HG03060 (cell line): ENCODE measurements at regions not wholly inside any gene's neighbourhood (a gene's known extent, or its start where the extent isn't known, plus 50 kb on each side); places are given as distances from the start of the nearest gene placed in this dataset.
"Not testable (repeated sequence)": the region's sequence is repeated elsewhere in the genome, so short reads cannot be mapped to it uniquely, and the experiment has no call there.

Source experiments
- ATAC-seq: cut with Tn5 transposase; IDR thresholded peaks from one replicate; pipeline ENCODE4 v1.9.1; 2021; ENCODE audit warnings: low read depth, moderate number of reproducible peaks; ENCODE audit not compliant: unreplicated experiment

DNA sequence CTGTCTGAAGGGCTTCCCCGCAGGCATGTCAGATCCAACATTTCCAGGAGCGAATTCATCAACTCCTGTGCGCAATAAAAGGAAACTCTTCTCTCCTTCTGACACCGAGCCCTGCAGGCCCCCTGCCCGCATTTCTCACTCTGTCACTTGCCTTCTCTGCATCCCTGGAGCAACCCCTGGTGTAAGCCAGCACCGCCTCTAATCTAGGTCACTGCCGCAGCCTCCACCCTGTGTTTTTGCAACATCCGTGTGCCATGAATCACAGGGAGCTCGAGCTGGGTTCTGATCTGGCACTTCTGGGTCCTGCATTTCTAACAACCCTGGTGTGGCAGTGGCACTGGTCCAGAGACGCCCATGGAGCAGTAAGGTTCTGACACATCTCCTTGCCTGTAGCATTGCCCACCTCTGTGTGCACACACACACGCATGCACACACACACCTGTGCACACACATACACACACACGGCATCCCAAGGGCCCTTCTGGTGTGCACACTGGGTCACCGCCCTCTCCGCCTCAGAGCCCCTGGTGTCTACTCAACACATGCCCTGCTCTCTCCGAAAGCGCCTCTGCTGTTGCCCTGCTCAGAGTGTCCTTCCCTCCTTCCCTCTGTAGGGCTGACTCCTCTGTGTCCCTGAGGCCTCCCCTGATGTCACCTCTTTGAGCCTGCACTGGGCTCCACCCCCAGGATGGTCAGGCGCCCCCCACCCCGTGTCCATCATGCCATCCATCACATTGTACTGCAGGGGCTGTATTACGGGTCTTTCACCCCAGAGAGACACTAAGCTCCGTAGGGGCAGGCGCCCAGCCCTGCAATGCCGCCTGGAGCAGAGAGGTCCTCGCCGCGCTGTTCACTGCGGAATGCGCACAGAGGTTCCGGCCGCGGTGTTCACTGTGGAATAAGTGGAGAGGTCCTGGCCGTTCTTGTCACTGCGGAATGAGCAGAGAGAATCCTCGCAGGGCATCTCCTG is 111.4 kb upstream of the SFSWAP start:
- no peak for ATAC-seq

DNA sequence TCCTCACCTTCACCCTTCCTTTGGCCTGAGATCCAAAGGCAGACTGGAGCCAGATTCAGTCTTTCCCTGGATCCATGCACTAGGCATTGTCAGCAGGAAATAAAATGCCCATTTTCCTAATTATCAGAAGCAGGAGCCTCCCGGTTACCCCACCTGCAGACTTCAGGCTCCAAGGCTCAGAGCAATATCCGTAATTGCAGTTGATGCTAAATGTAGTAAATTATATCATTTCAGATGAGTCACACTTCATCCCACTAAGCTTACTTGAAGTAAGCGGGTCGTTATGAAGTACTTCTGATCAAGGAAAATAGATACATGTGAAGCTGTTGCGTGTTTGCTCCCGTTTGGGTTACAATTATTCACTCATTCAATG is 110.7 kb upstream of the SFSWAP start:
- ATAC-seq, result no peak

DNA sequence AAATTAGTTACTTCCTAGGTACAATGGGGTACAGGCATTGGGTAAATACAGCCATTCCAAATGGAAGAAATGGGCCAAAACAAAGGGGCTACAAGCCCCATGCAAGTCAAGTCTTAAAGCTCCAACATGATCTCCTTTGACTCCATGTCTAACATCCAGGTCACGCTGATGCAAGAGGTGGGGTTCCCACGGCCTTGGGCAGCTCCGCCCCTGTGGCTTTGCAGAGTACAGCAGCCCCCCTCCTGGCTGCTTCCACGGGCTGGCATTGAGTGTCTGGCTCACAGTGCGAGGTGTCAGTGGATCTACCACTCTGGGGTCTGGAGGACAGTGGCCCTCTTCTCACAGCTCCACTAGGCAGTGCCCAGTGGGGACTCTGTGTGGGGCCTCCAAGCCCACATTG is 109.4 kb upstream of the SFSWAP start:
- ATAC-seq, result not testable (repeated sequence)

DNA sequence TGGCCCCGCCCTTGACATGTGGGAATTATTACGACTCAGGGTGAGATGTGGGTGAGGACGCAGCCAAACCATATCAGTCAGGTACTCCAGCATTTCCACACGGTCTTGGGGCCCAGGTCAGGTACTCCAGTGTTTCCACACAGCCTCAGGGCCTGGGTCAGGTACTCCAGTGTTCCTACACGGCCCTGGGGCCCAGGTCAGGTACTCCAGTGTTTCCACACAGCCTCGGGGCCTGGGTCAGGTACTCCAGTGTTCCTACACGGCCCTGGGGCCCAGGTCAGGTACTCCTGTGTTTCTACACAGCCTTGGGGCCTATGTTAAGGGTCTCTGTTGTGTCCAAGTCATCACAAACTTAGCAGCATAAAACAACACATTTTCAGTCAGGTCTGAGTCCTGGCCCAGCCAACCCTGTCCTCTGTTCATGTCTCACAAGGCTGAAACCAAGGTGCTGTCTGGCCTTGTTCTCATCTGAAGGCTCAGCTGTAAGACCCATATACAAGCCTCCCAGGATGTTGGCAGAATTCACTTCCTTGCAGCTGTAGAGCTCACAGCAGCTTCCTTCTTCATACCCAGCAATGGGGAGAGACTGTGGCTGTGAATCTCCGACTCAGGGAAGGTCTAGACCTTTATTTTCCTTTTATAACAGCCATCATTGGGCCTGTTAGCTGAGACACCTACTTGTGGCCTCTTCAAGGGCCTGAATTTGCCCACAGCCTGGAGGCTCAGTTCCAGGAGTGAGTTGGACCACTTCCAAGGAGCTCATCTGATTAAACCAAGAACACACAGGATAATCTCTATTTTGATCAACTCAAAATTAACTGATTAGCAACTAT is 107.6 kb upstream of the SFSWAP start:
- no peak for ATAC-seq

DNA sequence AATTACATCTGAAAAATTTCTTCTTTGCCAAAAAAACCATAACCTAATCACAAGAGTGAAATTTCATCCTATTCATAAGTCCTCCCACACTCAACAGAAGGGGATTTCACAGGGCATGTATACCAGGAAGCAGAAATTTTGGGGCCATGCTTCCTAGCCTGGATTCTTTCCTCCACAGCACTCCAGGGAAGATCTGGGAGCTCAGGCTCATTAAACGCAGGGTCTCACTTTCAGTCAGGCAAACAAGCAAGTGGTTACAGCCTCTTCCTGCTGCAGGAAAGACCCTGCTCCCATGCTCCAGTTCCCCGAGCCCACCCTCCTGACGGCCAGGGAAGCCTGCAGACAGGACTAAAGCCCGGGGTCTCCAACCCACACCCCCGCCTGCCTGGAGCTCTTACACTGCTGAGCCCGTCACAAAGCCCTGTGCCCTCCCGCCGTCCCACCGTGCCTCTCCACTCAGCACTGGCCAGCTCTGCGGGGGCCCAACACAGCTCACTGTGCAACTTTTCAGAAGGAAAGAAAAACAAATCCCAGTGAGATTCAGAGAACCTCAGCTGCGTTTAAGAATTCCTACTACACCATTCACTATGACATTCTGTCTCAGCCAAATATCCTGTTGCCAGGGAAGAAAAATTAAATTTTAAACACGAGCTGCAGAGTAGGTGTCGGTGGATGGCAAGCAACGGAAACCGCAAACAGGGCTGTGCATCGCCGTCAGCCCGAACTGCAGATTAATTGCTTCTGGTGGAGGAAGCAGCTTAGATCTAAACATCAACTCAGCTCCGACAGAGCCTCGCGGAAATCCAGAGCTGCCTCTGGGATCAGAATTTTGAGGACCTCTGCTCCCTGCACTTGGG is 106.7 kb upstream of the SFSWAP start:
- ATAC-seq, result no peak

DNA sequence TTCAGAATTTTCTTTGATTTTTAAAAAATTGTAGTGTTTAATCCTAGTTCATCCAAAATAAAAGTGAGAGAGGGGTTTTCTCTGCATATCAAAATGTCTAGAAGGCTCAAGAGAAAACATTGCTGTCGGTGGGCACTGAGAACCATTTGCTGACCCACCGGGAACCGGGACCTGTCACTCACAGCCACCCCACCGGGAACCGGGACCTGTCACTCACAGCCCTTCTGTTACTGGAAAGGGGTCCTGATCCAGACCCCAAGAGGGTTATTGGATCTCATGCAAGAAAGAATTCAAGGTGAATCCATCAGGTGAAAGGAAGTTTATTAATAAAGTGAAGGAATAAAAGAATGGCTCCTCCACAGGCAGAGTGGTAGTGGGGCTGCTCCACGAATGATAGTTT is 106.0 kb upstream of the SFSWAP start:
- no peak for ATAC-seq

DNA sequence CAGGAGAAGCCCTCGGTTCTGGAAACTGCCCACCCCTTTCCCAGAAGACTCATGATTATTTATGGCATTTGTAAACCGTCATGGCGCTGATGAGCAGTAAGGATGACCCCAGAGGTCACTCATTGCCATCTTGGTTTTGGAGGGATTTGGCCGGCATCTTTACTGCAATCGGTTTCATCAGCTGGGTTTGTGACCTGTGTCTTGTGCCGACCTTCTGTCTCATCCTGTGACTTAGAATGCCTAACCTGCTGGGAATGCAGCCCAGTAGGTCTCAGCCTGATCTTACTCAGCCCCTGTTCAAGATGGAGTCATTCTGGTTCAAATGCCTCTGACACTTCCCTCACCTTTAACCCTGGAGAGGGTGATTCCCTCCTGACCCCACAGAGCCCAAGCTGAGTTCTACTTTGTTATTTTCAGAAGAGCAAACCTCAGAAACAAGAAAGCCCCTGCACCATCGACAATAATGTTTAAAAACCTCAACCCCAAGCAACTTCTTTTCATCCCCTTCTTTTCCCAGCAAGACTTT is 105.5 kb upstream of the SFSWAP start:
- no peak for ATAC-seq

DNA sequence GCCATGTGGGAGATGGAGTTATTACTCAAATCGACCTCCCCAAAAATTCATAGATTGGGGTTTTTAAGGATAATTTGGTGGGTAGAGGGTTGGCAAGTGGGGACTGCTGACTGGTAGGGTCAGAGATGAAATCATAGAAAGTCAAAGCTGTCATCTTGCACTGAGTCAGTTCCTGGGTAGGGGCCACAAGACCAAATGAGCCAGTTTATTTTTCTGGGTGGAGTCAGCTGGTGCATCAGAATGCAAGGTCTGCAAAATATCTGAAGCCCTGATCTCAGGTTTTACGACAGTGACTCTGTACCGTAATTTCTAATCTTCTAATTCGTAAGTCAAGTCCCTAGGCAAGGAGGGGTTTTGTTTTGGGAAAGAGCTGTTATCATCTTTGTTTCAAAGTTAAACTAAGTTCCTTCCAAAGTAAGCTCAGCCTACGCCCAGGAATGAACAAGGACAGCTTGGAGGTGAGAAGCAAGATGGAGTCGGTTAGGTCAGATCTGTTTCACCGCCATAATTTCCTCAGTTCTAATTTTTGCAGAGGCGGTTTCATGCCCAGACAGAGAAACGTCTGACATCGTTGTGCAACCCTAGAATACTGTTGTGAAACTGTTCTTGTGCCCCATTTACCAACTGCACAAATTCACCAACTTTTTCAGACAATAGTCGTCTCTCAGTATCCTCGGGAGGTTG is 104.5 kb upstream of the SFSWAP start:
- ATAC-seq, result no peak

DNA sequence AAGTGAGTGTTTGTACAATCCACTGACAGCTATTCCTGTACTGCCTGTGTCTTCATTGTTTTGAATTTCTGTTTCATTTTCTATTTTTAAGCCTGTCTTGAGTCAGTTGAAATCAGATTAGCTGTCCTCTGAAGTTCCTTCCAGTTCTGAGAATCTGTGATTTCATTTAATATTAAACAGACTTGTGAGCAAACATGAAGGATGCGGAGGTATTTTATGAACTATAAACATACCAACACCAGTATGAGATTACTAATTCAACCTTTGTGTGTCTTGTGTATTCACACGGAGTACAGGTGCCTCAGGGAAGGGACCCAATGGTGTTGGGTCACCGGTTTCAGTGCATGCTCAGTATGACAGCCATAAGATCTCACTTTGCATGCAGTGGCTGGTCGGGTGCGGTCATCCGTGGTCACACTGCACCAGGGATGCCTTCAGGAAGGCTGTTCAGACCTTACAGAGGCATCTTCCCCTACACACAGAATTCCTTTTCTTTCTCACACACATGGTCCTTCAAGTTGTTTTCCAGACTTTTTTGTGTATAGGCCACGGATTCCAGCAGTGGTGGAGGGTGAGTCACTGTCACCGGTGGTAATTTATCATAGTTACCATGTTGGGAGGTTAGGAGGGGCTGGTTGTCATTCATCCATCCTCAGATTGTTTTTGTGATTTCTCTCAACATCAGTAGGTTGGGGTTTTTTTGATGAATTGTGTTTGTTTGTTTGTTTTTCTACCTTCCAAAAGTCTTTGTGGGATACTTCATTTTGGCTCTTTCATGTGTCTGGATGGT is 103.0 kb upstream of the SFSWAP start:
- peak; percentile 58 for ATAC-seq

DNA sequence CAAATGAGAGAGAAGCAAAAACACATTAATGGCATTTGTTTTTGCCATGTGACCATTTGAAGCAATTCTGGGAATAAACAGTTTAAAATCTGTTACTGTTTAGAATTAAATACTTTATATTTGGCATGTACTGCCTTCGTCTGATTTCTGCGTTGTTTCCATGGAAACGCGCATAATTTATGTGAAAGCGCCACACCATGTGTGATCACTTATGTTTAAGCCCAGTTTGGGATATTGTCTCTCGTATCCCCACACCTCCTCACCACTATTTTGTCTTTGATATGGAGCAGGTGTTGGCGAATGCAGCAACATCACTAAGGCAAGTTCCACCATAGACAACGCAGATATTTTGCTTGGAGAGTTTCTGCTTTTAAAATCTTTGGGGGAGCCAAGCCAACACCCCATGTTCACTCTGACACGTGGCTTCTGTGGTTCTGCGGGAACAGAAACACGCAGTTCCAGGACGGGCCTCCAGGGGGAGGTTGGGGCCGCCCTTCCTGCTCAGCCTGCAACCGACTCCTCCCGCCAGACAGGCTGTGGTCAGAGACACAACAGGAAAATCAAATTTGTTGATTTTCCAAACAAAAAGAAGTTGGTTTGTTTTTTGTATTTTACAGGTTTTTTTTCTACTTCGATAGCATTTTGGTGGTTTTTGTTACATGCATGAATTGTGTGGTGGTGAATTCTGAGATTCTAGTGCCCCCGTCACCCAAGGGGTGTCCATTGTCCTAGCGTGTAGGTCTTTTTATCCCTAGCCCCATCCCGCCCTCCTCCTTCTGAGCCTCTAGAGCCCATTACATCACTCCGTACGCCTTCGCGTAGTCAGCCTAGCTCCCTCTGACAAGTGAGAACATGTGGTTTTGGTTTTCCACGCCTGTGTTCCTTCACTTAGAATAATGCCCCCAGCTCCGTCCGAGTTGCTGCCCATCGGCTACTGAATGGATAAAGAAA is 101.9 kb upstream of the SFSWAP start:
- ATAC-seq, result no peak

DNA sequence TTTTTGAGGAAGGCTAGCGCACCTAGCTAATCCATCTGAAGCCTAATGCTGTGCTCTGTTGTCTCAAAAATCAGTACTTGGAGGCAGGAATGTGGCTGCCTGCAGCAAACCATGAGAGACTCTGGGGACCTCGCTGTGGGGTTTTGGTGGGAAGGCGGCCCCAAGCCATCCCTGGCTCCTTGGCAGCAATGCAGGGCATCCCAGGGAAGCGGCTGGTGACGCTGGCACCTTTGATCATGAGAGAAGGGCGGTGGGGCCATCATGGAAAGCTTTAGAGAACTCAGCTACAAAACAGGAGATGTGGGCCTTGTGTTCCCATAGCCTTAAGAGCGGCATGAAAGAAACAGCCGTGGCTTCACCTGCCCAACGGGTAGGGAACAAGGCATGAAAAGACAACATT is 101.1 kb upstream of the SFSWAP start:
- ATAC-seq, result no peak

DNA sequence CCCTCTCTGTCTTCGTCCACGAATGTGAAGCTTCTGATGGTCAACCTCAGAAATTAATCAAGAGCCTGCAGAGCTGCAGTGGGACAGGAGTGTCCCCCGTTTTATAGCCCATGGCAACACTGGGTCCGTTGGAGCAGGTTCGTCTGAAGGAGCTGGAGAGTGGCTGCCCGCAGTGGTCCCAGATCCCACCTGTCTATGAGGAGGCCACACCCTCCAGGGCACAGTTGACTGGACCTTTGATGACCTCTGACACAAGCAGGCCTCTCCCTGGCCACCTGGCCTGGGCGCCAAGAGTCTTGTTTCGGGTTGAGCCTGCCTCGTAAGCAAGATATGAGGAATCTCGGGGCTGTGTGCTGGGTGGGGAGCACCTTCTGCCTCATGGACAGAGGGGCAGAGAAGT is 100.7 kb upstream of the SFSWAP start:
- no peak for ATAC-seq

DNA sequence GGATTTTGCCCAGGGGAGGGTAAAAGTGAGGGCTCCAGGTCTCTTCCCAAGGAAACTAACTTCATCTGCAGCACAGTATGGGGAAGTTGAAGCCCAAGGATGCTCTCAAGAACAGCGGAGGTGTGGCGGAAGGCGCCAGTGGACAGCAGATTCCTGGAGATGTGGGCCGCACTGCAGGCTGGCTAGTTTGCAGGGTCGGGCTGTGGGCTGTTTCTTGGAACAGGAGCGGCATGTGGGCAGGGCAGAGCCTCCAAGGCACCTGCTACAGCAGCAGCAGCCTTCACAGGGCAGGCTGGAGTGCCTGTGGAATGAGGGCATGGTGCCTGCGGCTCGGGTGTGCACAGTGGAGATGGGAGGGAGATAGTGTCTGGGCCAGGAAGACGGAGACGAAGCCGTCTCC is 100.0 kb upstream of the SFSWAP start:
- ATAC-seq, result no peak

DNA sequence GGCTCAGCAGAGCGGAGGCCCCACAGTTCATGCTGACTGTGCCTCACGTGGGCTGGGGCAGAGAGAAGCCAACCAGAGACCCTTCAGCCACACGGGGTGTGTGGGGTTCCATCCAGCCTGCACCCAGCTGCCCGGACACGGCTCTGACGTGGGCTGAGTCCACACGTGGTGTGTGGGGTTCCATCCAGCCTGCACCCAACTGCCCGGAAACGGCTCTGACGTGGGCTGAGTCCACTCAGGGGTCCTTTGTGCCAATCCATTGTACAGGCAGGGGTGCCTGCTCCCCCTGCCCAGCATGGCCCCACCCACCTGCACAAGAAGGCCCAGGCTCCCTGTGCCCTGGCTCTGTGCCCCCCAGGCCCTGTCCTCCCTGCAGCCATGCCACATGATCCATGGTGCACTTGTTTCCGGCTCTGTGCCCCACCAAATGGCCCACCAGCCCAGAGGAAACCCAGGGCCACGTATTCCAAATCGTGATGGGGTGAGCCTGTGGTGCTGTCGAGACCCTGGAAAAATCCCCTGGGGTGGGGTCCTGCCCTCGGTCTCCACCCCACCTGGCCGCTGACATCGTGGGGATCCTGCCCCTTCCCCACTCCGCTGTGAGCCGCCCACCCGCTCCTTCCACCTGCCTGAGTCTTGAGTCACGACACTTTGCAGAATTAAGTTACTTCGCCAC is 99.3 kb upstream of the SFSWAP start:
- no peak for ATAC-seq

DNA sequence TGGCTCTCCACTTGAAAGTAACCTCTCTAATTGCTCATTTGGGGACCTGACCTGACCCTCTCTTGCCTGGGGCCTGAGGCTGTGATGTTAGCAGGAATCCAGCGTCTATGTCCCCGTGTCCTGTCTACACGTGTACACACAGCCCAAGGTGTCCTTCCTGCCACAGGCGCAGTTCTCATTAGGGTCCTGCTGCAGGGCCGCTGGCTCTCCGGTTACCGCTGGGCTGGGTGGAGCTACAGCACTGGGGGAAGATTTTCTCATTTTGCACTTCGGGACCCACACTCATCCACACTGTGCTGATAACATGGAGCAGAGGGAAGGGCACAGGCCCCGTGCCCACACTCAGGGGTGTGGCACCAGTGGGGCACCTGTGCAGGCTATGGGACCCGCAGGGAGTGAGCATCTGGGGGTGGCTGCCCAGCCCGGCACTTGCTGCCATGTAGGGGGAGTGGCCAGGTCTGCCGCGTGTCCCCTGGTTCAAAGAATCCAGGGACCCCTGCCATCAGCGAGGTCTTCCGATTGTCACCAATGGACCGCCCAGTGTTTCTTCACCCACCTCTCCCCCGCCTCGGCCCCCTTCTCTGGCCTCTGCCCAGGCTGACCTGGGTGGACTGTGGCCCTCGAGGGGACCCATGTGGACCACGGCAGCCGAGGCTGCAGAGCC is 98.7 kb upstream of the SFSWAP start:
- no peak for ATAC-seq

DNA sequence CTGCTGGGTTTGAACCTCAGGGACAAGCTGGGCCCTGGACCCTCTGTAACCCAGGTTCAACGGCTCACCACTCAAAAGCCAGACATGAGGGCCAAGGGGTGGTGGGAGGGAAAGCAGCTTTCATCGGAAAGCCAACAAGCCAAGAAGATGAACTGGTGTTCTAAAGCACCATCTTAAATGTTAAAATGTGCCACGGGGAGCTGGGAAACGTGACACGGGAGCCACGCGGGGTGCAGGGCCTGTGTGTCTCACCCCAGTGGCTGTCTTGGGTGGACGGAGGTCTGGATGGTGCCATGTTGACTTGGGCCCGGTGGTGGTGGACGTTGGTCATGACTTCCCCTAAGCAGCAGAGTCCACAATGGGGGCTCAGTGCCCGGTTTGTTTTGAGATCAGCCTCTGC is 97.7 kb upstream of the SFSWAP start:
- ATAC-seq, result no peak

DNA sequence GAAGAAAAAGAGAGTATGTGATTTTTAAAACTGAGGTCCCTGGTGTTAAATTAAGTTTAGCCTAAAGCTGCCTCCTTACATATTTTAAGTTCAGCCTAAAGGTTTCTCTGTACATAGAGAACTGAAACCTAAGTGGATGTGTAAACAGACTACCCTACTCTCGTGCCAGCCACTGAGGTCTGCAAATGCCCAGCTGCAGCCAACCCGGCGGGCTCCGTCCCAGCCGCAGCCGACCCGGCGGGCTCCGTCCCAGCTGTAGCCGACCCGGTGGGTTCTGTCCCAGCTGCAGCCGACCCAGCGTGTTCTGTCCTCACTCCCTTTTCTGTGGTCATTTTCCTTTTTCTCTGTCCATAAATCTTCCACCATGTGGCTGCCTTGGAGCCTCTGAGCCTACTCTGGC is 97.2 kb upstream of the SFSWAP start:
- no peak for ATAC-seq
